Cardiac muscle cell (in vitro differentiated cells and primary cell): ENCODE measurements at regions not wholly inside any gene's neighbourhood (a gene's known extent, or its start where the extent isn't known, plus 50 kb on each side); places are given as distances from the start of the nearest gene placed in this dataset.

ENCODE experiments used
- DNase-seq, 2 donors: peaks; one replicate each; pipeline versions ENCODE4 v3.0.0 to v3.0.0-alpha.2; 2010 to 2017; ENCODE audit warnings: low read depth in 1 of 2, low spot score in 1 of 2
- H3K27ac ChIP-seq: fragments of 200-600 bp; sonication (generic); 2 replicates; pipeline ENCODE4 v1.5.1; 2016
- H3K27me3 ChIP-seq: fragments of 200-600 bp; sonication (generic); 2 replicates; pipeline ENCODE4 v1.6.0; 2016; ENCODE audit warnings: control low read depth
- H3K36me3 ChIP-seq: fragments of 200-600 bp; sonication (generic); 2 replicates; pipeline ENCODE4 v1.5.1; 2016; ENCODE audit warnings: control low read depth
- H3K4me1 ChIP-seq: fragments of 200-600 bp; sonication (generic); 2 replicates; pipeline ENCODE4 v1.8.1; 2017; ENCODE audit warnings: low read depth, mild to moderate bottlenecking, mixed run types
- H3K4me3 ChIP-seq: fragments of 200-600 bp; sonication (generic); 2 replicates; pipeline ENCODE4 v1.5.1; 2016; ENCODE audit warnings: mild to moderate bottlenecking
- H3K9me3 ChIP-seq: fragments of 200-600 bp; sonication (generic); 2 replicates; pipeline ENCODE4 v1.5.1; 2017; ENCODE audit warnings: low read depth, mild to moderate bottlenecking, control low read depth
- CTCF ChIP-seq: IDR thresholded peaks from 2 replicates; pipeline ENCODE4 v1.5.1; 2012; ENCODE audit warnings: low read depth, mild to moderate bottlenecking, low read length

GRCh38 chr7:108722561-108722960, 152.9 kb downstream of the DNAJB9 start:
- peaks cover 14% of the 10 kb centered on the region for H3K4me1 ChIP-seq
- H3K27me3 ChIP-seq, result no peaks in the 10 kb centered on the region
- no peak overlapping the region for H3K4me3 ChIP-seq
- H3K36me3 ChIP-seq, result no peaks in the 10 kb centered on the region
- DNase-seq, result no peak
- no peak overlapping the region for H3K27ac ChIP-seq
- no peaks in the 10 kb centered on the region for H3K9me3 ChIP-seq
- no peak for TF ChIP-seq CTCF

GRCh38 chr7:108723381-108723814, 153.7 kb downstream of the DNAJB9 start:
- Histone ChIP-seq H3K9me3 (no peaks in the 10 kb centered on the region), H3K4me3 (no peak overlapping the region), H3K4me1 (peaks cover 14% of the 10 kb centered on the region), H3K27ac (no peak overlapping the region), H3K36me3 (no peaks in the 10 kb centered on the region), H3K27me3 (no peaks in the 10 kb centered on the region)
- no peak for TF ChIP-seq CTCF
- DNase-seq, result peak in 1 of 2 donors; percentile 68

GRCh38 chr7:108724251-108725100, 154.8 kb downstream of the DNAJB9 start:
- H3K27ac ChIP-seq, result no peak overlapping the region
- no peaks in the 10 kb centered on the region for H3K36me3 ChIP-seq
- H3K4me3 ChIP-seq, result no peak overlapping the region
- no peaks in the 10 kb centered on the region for H3K9me3 ChIP-seq
- peaks cover 14% of the 10 kb centered on the region for H3K4me1 ChIP-seq
- no peaks in the 10 kb centered on the region for H3K27me3 ChIP-seq
- no peak for TF ChIP-seq CTCF
- DNase-seq, result peak in 1 of 2 donors; percentile 36

GRCh38 chr7:108735814-108736213, 166.1 kb downstream of the DNAJB9 start:
- no peaks in the 10 kb centered on the region for H3K9me3 ChIP-seq
- no peaks in the 10 kb centered on the region for H3K27me3 ChIP-seq
- H3K27ac ChIP-seq, result no peak overlapping the region
- TF ChIP-seq CTCF, result no peak
- no peaks in the 10 kb centered on the region for H3K4me1 ChIP-seq
- DNase-seq, result no peak
- H3K4me3 ChIP-seq, result no peak overlapping the region
- no peaks in the 10 kb centered on the region for H3K36me3 ChIP-seq

GRCh38 chr7:108736221-108736891, 166.7 kb downstream of the DNAJB9 start:
- no peaks in the 10 kb centered on the region for H3K36me3 ChIP-seq

More at GRCh38 chr7:108736221-108736891, 166.7 kb downstream of the DNAJB9 start:
- no peaks in the 10 kb centered on the region for H3K9me3 ChIP-seq
- H3K4me1 ChIP-seq, result no peaks in the 10 kb centered on the region
- no peaks in the 10 kb centered on the region for H3K27me3 ChIP-seq
- H3K4me3 ChIP-seq, result no peak overlapping the region
- no peak for DNase-seq
- no peak overlapping the region for H3K27ac ChIP-seq
- TF ChIP-seq CTCF, result no peak
